WERI-Rb-1 (cell line): ENCODE measurements at regions not wholly inside any gene's neighbourhood (a gene's known extent, or its start where the extent isn't known, plus 50 kb on each side); places are given as distances from the start of the nearest gene placed in this dataset.
A peak's percentile ranks its signal among the peaks of the same experiment; 100 is the strongest.
"Not testable (repeated sequence)": the region's sequence is repeated elsewhere in the genome, so short reads cannot be mapped to it uniquely, and the experiment has no call there.

Experiments
- DNase-seq: peaks from one replicate; pipeline ENCODE4 v3.0.0-alpha.2; 2020
- H3K27ac ChIP-seq: fragments of 250-450 bp; sonication (Bioruptor Pico); 2 replicates; pipeline ENCODE4 v1.5.1; 2020; ENCODE audit warnings: mild to moderate bottlenecking, moderate library complexity
- H3K27me3 ChIP-seq: fragments of 250-450 bp; sonication (Bioruptor Pico); 2 replicates; pipeline ENCODE4 v1.5.1; 2021; ENCODE audit warnings: mild to moderate bottlenecking, low read depth, moderate library complexity; ENCODE audit not compliant: insufficient read depth, severe bottlenecking
- H3K36me3 ChIP-seq: fragments of 250-450 bp; sonication (Bioruptor Pico); 2 replicates; pipeline ENCODE4 v1.5.1; 2020; ENCODE audit warnings: mild to moderate bottlenecking, moderate library complexity
- H3K4me3 ChIP-seq: 2 replicates; pipeline ENCODE4 v1.5.1; 2011; ENCODE audit warnings: low read depth, mild to moderate bottlenecking, control low read depth, low read length
- H3K9me3 ChIP-seq: fragments of 250-450 bp; sonication (Bioruptor Pico); 2 replicates; pipeline ENCODE4 v1.5.1; 2021; ENCODE audit warnings: mild to moderate bottlenecking, moderate library complexity; ENCODE audit not compliant: severe bottlenecking
- TF ChIP-seq, protein P1 (sequence below): IDR thresholded peaks from 2 replicates; pipeline ENCODE4 v1.5.1; 2011; ENCODE audit warnings: low read depth, mild to moderate bottlenecking, control low read depth, inconsistent platforms, low read length

DNA sequence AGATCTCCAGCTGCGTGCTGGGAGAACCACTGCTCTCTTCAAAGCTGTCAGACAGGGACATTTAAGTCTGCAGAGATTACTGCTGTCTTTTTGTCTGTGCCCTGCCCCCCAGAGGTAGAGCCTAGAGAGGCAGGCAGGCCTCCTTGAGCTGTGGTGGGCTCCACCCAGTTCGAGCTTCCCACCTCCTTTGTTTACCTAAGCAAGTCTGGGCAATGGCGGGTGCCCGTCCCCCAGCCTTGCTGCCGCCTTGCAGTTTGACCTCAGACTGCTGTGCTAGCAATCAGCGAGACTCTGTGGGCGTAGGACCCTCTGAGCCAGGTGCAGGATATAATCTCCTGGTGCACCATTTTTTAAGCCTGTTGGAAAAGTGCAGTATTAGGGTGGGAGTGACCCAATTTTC lies 128.6 kb downstream of the ACTR3 start:
- not testable (repeated sequence) for H3K9me3 ChIP-seq, H3K27ac ChIP-seq, H3K27me3 ChIP-seq, H3K4me3 ChIP-seq, H3K36me3 ChIP-seq, DNase-seq

DNA sequence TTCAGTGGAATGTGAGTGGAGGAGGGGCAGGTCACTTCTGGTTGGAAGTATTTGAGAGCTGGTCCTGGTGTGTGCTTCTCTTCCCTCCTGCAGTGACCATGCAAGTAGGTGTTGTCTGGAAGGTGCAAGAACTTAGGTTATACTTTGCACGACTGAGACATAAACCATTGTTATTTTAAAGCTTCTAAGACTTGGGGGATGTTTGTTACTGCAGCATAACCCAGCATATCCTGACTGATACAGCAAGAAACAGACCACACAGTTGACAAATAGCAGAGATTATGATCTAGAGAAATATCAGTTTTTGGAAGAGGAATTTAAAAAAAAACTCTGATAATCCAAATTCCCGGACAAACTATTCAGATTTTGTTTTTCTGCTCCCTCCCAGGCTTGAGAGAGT lies 130.8 kb downstream of the ACTR3 start:
- H3K9me3 ChIP-seq, result peaks cover 4% of the 10 kb centered on the region
- no peaks in the 10 kb centered on the region for H3K36me3 ChIP-seq
- H3K27ac ChIP-seq, result no peak overlapping the region
- TF ChIP-seq, protein P1, sequence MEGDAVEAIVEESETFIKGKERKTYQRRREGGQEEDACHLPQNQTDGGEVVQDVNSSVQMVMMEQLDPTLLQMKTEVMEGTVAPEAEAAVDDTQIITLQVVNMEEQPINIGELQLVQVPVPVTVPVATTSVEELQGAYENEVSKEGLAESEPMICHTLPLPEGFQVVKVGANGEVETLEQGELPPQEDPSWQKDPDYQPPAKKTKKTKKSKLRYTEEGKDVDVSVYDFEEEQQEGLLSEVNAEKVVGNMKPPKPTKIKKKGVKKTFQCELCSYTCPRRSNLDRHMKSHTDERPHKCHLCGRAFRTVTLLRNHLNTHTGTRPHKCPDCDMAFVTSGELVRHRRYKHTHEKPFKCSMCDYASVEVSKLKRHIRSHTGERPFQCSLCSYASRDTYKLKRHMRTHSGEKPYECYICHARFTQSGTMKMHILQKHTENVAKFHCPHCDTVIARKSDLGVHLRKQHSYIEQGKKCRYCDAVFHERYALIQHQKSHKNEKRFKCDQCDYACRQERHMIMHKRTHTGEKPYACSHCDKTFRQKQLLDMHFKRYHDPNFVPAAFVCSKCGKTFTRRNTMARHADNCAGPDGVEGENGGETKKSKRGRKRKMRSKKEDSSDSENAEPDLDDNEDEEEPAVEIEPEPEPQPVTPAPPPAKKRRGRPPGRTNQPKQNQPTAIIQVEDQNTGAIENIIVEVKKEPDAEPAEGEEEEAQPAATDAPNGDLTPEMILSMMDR, result no peak
- no peak for DNase-seq
- no peaks in the 10 kb centered on the region for H3K27me3 ChIP-seq
- H3K4me3 ChIP-seq, result no peak overlapping the region

- no peak for DNase-seq
- H3K27ac ChIP-seq, result no peak overlapping the region
- TF ChIP-seq, protein P1, result no peak
Measured at GRCh38 chr2:114022360-114023085, 132.6 kb downstream of the ACTR3 start.

DNA sequence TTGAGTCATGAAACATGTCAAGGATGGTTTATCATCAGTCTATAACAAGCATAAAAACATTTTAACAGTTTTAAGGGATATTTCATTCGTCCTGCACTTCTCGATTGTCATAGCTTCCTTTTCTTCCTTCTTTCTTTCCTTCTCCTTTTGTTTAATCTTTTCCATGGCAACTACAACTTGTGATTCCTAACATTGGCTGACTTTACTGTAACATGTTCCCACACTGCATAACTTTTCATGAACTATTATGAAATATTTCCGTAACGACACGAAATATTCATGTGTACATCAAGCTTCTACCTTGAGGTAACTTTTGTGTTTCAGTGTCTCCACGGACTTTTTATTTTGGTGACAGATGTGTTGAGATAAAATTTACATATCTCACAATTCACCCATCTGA lies 134.4 kb downstream of the ACTR3 start:
- H3K9me3 ChIP-seq, result peaks cover 4% of the 10 kb centered on the region
- no peak overlapping the region for H3K4me3 ChIP-seq
- H3K27me3 ChIP-seq, result no peaks in the 10 kb centered on the region
- no peak overlapping the region for H3K27ac ChIP-seq
- no peaks in the 10 kb centered on the region for H3K36me3 ChIP-seq
- TF ChIP-seq, protein P1, result no peak
- no peak for DNase-seq

More at GRCh38 chr2:114022360-114023085, 132.6 kb downstream of the ACTR3 start:
- H3K9me3 ChIP-seq, result peaks cover 4% of the 10 kb centered on the region
- no peaks in the 10 kb centered on the region for H3K27me3 ChIP-seq
- H3K4me3 ChIP-seq, result no peak overlapping the region
- H3K36me3 ChIP-seq, result no peaks in the 10 kb centered on the region

DNA sequence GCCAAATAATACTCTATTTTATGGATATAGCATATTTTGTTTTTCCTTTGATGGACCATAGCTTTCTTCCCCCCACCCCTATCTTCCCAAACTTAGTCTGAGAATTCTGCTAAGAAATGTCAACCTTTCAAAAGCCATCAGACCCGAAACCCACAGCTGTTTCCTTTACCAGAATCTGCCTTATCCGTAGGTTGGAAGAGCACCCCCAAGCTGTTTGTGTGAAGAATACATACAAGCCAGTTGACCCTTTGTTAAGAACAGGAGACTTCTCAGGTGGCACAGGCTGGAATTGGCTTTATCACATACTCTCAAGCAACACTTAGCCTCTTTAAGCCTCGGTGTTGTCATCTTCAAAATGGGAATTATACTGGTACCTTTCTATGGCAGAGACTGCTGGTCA lies 135.1 kb downstream of the ACTR3 start:
- TF ChIP-seq, protein P1, result no peak
- no peak overlapping the region for H3K4me3 ChIP-seq
- peaks cover 4% of the 10 kb centered on the region for H3K9me3 ChIP-seq
- no peaks in the 10 kb centered on the region for H3K36me3 ChIP-seq
- H3K27me3 ChIP-seq, result no peaks in the 10 kb centered on the region
- no peak overlapping the region for H3K27ac ChIP-seq
- no peak for DNase-seq

- peak; percentile 22 for DNase-seq
- TF ChIP-seq, protein P1, result no peak
- H3K36me3 ChIP-seq, result no peaks in the 10 kb centered on the region
Measured at GRCh38 chr2:114027437-114027836, 137.5 kb downstream of the ACTR3 start.

More at GRCh38 chr2:114027437-114027836, 137.5 kb downstream of the ACTR3 start:
- H3K9me3 ChIP-seq, result no peaks in the 10 kb centered on the region
- no peak overlapping the region for H3K27ac ChIP-seq
- H3K4me3 ChIP-seq, result no peak overlapping the region
- H3K27me3 ChIP-seq, result no peaks in the 10 kb centered on the region
